ENCODE measurements at regions not wholly inside any gene's neighbourhood (a gene's known extent, or its start where the extent isn't known, plus 50 kb on each side); places are given as distances from the start of the nearest gene placed in this dataset.

GRCh38 chr21:23740463-23740862 is 1866.8 kb downstream of the MRPL39 start:
- TF ChIP-seq, protein P1, sequence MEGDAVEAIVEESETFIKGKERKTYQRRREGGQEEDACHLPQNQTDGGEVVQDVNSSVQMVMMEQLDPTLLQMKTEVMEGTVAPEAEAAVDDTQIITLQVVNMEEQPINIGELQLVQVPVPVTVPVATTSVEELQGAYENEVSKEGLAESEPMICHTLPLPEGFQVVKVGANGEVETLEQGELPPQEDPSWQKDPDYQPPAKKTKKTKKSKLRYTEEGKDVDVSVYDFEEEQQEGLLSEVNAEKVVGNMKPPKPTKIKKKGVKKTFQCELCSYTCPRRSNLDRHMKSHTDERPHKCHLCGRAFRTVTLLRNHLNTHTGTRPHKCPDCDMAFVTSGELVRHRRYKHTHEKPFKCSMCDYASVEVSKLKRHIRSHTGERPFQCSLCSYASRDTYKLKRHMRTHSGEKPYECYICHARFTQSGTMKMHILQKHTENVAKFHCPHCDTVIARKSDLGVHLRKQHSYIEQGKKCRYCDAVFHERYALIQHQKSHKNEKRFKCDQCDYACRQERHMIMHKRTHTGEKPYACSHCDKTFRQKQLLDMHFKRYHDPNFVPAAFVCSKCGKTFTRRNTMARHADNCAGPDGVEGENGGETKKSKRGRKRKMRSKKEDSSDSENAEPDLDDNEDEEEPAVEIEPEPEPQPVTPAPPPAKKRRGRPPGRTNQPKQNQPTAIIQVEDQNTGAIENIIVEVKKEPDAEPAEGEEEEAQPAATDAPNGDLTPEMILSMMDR (IDR thresholded peaks at IDR 0.05; ENCODE audit: insufficient read depth, low read depth, low read length), result no peak
- no peak for TF ChIP-seq EZH2 (IDR thresholded peaks at IDR 0.05; ENCODE audit: insufficient read depth, low read length)

Data from astrocyte (in vitro differentiated cells and primary cell).